ENCODE measurements at regions not wholly inside any gene's neighbourhood (a gene's known extent, or its start where the extent isn't known, plus 50 kb on each side); places are given as distances from the start of the nearest gene placed in this dataset.

- no peak for DNase-seq (ENCODE audit: low spot score)
- Histone ChIP-seq H3K9ac (ENCODE audit: low read depth in 1 of 2, low read length in 2 of 2) (no peak overlapping the region), H3K27ac (ENCODE audit: low read depth in 1 of 2, low read length in 2 of 2) (no peak overlapping the region), H3K9me3 (ENCODE audit: control insufficient read depth in 4 of 4, low read length in 3 of 4) (no peaks in the 10 kb centered on the region), H3K27me3 (ENCODE audit: control insufficient read depth in 4 of 4, insufficient read depth in 4 of 4, low read length in 3 of 4) (peaks cover 0 to 4% (median 0%) of the 10 kb centered on the region in 4 donors), H3K4me3 (ENCODE audit: low read depth in 1 of 3, low read length in 3 of 3) (no peak overlapping the region), H3K4me1 (ENCODE audit: control insufficient read depth in 4 of 4, insufficient read depth in 4 of 4, low read length in 3 of 4) (no peaks in the 10 kb centered on the region), H3K36me3 (ENCODE audit: control insufficient read depth in 4 of 4, insufficient read depth in 3 of 4, low read depth in 1 of 4, low read length in 3 of 4) (no peaks in the 10 kb centered on the region)
- WGBS = 48% methylated on average over 7 of the region's 7 CpGs
- no peak for TF ChIP-seq YY1 (IDR thresholded peaks at IDR 0.05)
- no peak for TF ChIP-seq ATF3 (IDR thresholded peaks at IDR 0.05)
- TF ChIP-seq HNF4G (IDR thresholded peaks at IDR 0.05) = no peak
- no peak for TF ChIP-seq RAD21 (IDR thresholded peaks at IDR 0.05)
- TF ChIP-seq GABPA (IDR thresholded peaks at IDR 0.05 in 1 of 2, conservative IDR thresholded peaks at IDR 0.05 in 1 of 2) = no peak
- TF ChIP-seq ZBTB33 (IDR thresholded peaks at IDR 0.05) = no peak
- TF ChIP-seq CTCF (IDR thresholded peaks at IDR 0.05; ENCODE audit: low read depth, low read length, missing input control) = no peak
Observed at GRCh38 chr1:217348960-217349664, 281.8 kb downstream of the GPATCH2 start.

- H3K4me3 ChIP-seq (ENCODE audit: low read depth in 1 of 3, low read length in 3 of 3) = no peak overlapping the region
- H3K27me3 ChIP-seq (ENCODE audit: control insufficient read depth in 4 of 4, insufficient read depth in 4 of 4, low read length in 3 of 4) = peaks cover 0 to 4% (median 0%) of the 10 kb centered on the region in 4 donors
- no peaks in the 10 kb centered on the region for H3K36me3 ChIP-seq (ENCODE audit: control insufficient read depth in 4 of 4, insufficient read depth in 3 of 4, low read depth in 1 of 4, low read length in 3 of 4)
- H3K4me1 ChIP-seq (ENCODE audit: control insufficient read depth in 4 of 4, insufficient read depth in 4 of 4, low read length in 3 of 4) = no peaks in the 10 kb centered on the region
- H3K27ac ChIP-seq (ENCODE audit: low read depth in 1 of 2, low read length in 2 of 2) = no peak overlapping the region
- WGBS = 93% methylated on average over 1 of the region's 1 CpG
- H3K9me3 ChIP-seq (ENCODE audit: control insufficient read depth in 4 of 4, low read length in 3 of 4) = peaks cover 0 to 1% (median 0%) of the 10 kb centered on the region in 4 donors
- TF ChIP-seq RAD21 (IDR thresholded peaks at IDR 0.05) (no peak), SP1 (IDR thresholded peaks at IDR 0.05) (no peak), FOXA1 (IDR thresholded peaks at IDR 0.05) (no peak), NR2F2 (IDR thresholded peaks at IDR 0.05) (no peak), TAF1 (conservative IDR thresholded peaks at IDR 0.05) (no peak), YY1 (IDR thresholded peaks at IDR 0.05) (no peak)
- H3K9ac ChIP-seq (ENCODE audit: low read depth in 1 of 2, low read length in 2 of 2) = no peak overlapping the region
- no peak for DNase-seq (ENCODE audit: low spot score)
Observed at GRCh38 chr1:217344712-217345111, 286.2 kb downstream of the GPATCH2 start.

GRCh38 chr1:217343907-217344306, 287.0 kb downstream of the GPATCH2 start:
- H3K27ac ChIP-seq (ENCODE audit: low read depth in 1 of 2, low read length in 2 of 2) = no peak overlapping the region
- H3K4me1 ChIP-seq (ENCODE audit: control insufficient read depth in 4 of 4, insufficient read depth in 4 of 4, low read length in 3 of 4) = no peaks in the 10 kb centered on the region
- H3K27me3 ChIP-seq (ENCODE audit: control insufficient read depth in 4 of 4, insufficient read depth in 4 of 4, low read length in 3 of 4) = peaks cover 0 to 4% (median 0%) of the 10 kb centered on the region in 4 donors
- TF ChIP-seq RXRA (IDR thresholded peaks at IDR 0.05) = no peak
- no peak for TF ChIP-seq GABPA (IDR thresholded peaks at IDR 0.05 in 1 of 2, conservative IDR thresholded peaks at IDR 0.05 in 1 of 2)
- TF ChIP-seq EGR1 (IDR thresholded peaks at IDR 0.05; ENCODE audit: low read depth in 2 of 2) = no peak
- no peak for TF ChIP-seq RAD21 (IDR thresholded peaks at IDR 0.05)
- H3K9ac ChIP-seq (ENCODE audit: low read depth in 1 of 2, low read length in 2 of 2) = no peak overlapping the region
- no peaks in the 10 kb centered on the region for H3K36me3 ChIP-seq (ENCODE audit: control insufficient read depth in 4 of 4, insufficient read depth in 3 of 4, low read depth in 1 of 4, low read length in 3 of 4)
- H3K9me3 ChIP-seq (ENCODE audit: control insufficient read depth in 4 of 4, low read length in 3 of 4) = peaks cover 0 to 1% (median 0%) of the 10 kb centered on the region in 4 donors
- H3K4me3 ChIP-seq (ENCODE audit: low read depth in 1 of 3, low read length in 3 of 3) = no peak overlapping the region
- WGBS = 69% methylated on average over 8 of the region's 8 CpGs
- DNase-seq (ENCODE audit: low spot score) = no peak
